SH-SY5Y (cell line): ENCODE measurements at regions not wholly inside any gene's neighbourhood (a gene's known extent, or its start where the extent isn't known, plus 50 kb on each side); places are given as distances from the start of the nearest gene placed in this dataset.

ENCODE experiments used
- GATA2 ChIP-seq: IDR thresholded peaks from 2 replicates; pipeline ENCODE4 v1.6.1; 2011; ENCODE audit warnings: mild to moderate bottlenecking, low read depth, low read length
- GATA3 ChIP-seq: IDR thresholded peaks from 2 replicates; pipeline ENCODE4 v1.6.1; 2011; ENCODE audit warnings: low read depth, mild to moderate bottlenecking, low read length, moderate library complexity

DNA sequence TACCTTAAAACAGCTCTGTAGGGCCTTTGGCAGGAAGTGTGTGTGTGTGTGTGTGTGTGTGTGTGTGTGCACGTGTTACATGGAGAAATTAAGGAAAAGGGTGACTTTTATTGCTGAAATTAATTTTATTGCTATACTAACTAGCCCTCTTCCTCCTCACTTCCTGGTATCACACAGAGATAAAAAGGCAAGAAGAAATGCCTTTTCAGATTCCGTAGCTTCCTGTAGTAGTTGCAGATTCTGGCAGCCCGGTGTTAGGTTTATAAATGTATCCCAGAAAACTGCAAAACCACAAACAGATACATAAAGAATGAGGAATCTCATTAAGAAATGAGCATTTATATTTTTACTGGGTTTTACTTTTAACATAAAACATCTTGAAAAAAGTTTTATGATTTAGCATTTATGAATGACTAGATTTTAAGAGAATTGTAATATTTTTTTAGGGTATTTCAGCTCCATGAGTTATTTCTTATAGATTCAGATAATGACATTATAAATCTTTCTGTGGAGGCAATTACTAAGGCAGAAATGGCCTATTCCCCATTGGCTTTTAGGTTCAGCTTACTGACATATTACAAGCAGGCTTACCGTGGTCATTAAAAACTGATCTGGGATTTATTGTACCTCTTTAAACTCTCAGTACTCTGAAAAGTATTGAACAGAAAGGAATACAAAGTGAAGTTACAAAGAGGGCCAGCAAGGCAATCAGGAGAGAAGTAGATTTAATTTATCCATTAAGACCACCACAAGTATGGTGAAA lies 249.1 kb upstream of the TSHZ2 start:
- TF ChIP-seq GATA3 (no peak), GATA2 (no peak)

DNA sequence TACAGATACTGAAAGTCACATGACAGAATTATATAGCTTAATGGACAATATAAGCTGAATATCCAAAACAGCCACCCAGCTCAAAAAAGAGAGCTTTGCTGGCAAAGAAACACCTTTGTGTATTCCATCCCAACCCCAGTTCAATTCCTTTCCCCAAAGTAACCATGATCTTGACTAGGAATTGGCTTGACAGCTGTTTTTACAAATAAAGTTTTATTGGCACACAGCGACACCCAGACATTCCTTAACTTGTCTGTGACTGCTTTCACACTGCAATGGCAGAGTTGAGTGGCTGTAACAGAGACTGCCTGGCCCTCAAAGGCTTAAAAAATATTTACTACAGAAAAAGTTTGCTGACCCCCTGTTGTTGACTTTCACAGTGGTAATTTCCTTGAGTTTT lies 264.0 kb upstream of the TSHZ2 start:
- TF ChIP-seq GATA3 (no peak), GATA2 (no peak)

DNA sequence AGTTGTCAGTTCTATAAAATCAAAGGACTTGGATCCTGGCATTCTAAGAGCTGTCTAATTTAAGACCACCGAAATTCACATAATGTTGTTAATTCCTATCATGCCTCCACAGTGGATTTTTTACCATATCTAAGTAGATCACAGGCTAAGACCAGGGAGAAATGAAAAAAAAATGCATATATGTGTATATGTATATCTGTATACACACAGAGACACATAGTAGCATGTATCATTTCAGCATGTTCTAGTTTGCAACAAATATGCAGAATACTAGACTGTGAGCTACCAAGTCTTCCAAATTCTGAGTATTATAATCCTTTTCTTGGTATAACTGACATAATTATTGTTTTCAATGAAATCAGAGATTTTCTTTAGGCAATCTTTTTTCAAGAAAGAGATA lies 267.6 kb upstream of the TSHZ2 start:
- TF ChIP-seq GATA3 = no peak
- TF ChIP-seq GATA2 = no peak

DNA sequence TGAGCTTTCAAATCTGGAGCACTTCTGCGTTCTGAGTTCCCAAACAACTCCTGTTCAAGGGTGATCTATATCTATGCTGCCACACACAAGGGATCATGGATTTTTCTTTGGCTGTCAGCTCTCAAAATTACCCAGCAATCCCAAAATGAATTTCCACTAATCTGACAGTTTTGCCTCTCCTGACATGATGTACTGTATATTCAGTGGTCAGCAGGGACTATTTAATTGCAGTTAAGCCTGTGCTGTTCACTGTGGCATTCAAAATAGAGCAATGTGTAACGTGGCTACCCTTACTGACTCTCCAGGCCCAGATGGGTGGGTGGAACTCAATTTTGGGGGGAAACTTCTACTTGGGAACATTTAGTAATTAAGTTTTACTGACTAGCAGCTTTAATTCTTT lies 283.8 kb upstream of the TSHZ2 start:
- no peak for TF ChIP-seq GATA2
- no peak for TF ChIP-seq GATA3

DNA sequence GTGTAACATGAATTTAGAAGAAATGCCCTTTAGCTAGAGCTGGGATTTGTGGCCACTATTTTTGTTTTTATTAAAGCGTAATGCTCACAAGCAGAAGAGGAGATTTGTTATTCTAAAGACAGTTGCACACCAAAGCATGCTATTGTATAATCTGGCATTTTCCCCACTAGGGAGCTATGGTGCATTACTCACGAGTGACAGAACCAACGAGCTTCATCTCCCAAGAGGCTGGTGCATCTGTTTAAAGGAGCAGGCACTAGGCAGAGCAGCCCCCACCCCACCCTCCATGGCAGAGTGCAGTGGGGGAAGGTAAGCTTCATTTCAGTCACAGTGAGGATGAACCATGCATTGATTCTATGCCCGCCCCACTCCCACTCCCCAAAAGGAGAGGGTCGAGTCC lies 287.3 kb upstream of the TSHZ2 start:
- TF ChIP-seq GATA3 = no peak

DNA sequence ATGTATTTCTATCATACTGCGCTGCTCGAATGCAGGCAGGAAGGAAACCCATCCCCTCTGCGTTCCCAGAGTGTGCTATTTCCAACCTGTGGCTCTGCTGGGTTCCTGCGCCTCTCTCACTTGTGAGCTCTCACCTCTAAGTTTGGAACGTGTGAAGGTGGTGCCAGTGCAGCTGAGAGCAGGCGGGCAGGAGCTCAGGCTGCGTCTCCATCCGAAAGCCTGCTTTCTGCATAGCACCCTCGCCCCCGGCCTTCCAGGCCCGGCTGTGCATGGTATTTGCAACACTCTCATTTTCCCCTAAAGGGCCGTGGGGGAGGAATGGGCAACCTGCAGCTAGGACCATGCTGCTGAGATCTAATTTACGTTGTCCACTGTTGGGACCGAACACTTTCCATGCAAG lies 288.0 kb upstream of the TSHZ2 start:
- TF ChIP-seq GATA3 (no peak), GATA2 (no peak)

DNA sequence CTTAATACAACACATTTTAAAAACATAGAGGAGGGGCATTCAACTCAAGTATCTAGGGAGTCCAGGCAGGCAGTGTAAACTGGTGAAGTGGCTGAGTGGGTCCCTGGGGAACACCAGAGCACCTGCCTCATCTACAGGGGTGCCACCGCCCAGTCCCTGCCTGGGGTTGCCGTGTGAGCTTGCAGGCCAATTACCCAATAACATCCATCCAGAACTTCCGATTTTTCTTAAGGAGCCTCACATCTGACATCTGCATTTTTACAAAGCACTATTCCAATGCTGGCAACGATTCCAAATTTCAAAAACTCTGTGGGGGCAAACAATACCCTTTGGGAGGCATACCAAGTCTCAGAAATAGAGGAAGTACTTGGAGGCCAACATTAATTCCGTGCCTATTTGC lies 288.4 kb upstream of the TSHZ2 start:
- TF ChIP-seq GATA3 = no peak
- TF ChIP-seq GATA2 = no peak

DNA sequence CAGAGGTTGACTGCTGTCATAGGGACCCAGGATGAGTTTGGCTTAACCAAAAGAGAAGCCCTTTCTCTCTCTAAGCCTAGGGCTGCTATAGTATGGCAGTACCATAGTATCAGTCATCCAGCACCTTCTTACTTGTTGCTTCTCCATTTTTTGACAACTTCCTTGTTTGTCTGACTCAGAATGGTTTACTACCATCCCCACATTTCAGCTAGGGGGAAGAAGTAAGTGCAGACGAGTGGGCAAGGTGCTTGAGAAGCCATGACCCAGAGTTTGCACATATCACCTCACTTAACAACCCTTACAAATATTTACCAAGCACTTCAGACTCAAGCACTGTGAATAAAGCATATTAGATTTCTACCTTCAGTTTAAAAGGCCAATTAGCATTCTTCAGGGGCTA lies 289.9 kb upstream of the TSHZ2 start:
- TF ChIP-seq GATA3 (no peak), GATA2 (no peak)

DNA sequence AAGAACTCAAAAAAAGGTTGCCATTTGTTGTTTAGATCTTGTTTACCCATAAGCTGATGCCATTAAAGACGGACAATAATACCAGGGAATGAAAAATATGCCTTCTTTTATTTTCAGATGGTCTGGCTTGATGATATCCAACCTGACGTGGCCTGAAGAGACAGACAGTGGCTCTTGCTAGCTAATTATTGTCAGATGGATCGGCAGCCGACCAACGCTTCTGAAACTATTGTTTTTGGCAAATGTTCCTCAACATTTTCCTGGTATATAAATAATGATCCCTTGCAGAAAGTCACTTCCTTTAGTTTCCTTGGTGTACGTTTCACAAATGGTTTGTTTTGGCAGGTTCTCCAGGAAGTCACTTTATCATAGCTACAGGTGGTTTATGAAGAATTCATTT lies 290.9 kb upstream of the TSHZ2 start:
- no peak for TF ChIP-seq GATA2
- TF ChIP-seq GATA3 = no peak

DNA sequence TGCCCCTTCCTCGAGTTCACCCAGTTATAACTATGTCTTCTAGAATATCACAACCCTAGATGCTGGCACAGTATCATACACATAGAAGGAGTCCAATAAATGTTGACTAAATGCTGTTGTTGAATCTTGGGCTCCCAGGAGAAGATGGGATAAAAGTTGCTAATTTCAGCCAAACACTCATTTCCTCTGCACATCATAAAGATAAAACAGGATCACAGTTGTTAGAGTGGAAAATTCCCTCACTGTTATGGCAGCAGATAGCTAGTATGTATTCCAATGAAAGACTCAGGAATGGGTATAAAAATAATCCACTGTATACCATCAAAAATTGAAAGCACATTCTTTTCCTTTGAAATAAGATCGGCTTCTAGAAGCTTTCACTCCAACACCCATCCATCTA lies 294.9 kb upstream of the TSHZ2 start:
- no peak for TF ChIP-seq GATA3
- TF ChIP-seq GATA2 = no peak

DNA sequence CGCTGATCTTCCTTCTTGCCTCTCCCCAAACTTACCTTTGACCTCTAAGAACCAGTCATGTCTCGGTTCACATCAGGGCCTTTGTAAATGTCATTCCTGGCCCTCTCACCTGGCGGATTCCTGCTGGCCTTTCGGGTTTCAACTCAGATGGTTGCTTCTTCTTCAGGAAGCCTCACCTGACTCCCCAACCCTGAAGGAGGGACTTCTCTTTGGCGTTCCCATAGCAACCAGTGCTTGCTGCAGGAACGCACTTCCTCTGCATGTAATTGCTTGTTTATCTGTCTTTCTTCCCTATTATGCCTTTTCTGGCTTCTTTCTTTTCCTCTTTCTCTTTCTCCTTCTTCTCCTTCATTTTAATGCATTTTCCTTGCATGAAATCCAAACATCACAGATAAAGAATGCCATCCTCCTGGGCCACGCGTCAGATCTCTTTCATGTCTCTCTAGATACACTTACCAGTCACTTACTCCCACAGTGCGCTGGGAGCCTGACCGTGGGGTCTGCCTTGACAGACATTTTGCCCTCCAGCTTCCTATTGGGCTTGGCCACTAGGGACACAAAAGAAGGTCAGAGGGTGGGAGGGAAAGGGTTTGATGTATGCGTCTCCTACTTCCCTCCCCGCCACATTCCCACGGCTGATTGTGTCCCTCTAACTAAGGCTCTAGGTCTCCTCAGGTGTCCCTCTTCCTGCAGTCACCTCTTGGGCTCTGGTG lies 295.7 kb upstream of the TSHZ2 start:
- TF ChIP-seq GATA2 (no peak), GATA3 (no peak)

DNA sequence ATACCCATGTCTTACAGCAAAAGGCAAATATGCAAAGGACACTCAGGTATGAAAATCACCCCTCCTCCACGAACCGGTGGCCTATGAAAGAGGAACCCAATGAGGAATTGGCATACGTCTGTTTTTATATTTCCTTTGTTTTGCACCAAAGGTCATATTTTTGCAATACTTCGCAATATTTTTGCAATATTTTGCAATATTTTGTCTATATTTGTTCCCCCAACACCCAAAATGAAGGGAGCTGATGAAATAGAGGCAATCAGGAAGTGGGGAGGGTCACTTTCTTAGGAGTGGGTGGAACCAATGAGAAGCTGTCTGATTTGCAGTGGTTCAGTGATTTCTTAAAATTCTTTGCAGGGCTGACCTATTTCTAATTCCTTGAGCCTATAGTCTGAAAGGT lies 296.8 kb upstream of the TSHZ2 start:
- no peak for TF ChIP-seq GATA3
- TF ChIP-seq GATA2 = no peak

DNA sequence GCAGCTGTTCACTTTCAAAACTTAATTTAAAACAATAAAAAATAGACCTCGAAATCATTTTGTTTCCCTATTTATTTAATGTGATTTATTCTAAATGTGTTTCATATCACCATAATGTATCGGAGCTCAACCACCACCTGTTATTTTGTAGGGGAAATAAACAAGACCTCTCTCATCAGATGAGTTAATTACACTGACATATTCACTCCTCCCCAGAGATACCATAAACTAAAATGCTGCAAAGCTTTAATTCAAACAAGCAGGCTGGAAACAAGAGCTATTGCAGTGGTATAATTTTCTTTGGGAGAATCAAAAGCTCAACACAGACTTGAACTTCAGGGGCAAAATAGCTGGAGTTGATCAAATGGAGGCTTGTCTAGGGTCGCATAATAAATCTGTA lies 303.5 kb upstream of the TSHZ2 start:
- TF ChIP-seq GATA3 (no peak), GATA2 (no peak)

DNA sequence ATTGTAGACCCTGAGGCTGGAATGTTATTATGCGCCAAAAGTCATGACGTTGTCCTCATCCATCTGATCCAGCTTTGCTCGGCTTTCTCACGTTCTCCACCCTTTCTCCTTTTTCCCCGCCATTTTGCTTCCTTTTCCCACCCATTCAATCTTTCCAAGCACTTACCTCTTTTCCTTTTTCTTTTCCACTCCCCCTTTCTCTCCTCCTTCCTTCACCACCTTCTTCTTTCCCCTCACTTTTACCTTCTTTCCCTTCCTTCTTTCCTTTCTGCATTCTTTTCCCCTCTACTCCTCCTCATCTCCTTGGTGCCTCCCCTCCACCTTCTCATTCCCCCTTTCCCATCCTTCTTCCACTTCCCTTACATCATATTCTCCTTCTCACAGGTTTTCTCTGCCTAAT lies 304.8 kb upstream of the TSHZ2 start:
- TF ChIP-seq GATA2 (no peak), GATA3 (no peak)

DNA sequence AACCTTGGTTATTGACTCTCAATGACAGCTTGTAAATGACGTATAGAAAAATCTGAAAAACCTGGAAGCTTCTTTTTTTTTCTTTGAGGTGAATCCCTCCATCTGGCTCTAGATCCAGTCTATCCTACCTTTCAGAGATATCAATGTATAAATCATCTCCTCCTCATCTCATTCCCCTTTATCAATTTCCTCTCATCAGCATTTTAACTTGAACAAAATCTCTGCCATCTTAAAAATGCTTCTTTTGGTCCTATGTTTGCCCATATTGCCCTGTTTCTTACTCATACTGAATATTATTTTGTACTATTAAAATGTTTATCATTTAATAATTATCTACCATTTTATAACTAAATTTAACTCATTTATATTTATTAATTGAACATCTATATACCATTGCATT lies 306.7 kb upstream of the TSHZ2 start:
- TF ChIP-seq GATA3 = no peak
- no peak for TF ChIP-seq GATA2
